HG02943 (cell line): ENCODE measurements at regions not wholly inside any gene's neighbourhood (a gene's known extent, or its start where the extent isn't known, plus 50 kb on each side); places are given as distances from the start of the nearest gene placed in this dataset.
"Not testable (repeated sequence)": the region's sequence is repeated elsewhere in the genome, so short reads cannot be mapped to it uniquely, and the experiment has no call there.

ENCODE experiments used
- ATAC-seq: cut with Tn5 transposase; IDR thresholded peaks from one replicate; pipeline ENCODE4 v1.9.1; 2021; ENCODE audit warnings: mild to moderate bottlenecking, low read depth, moderate library complexity; ENCODE audit not compliant: unreplicated experiment

- not testable (repeated sequence) for ATAC-seq
These were observed 170.1 kb downstream of the MEX3B start for GRCh38 chr15:81875717-81876116.

GRCh38 chr15:81870746-81871106 lies 175.1 kb downstream of the MEX3B start:
- ATAC-seq = not testable (repeated sequence)

GRCh38 chr15:81870062-81870745 lies 175.6 kb downstream of the MEX3B start:
- not testable (repeated sequence) for ATAC-seq

GRCh38 chr15:81869161-81869954 lies 176.5 kb downstream of the MEX3B start:
- no peak for ATAC-seq

GRCh38 chr15:81865850-81866537 lies 179.8 kb downstream of the MEX3B start:
- peak; percentile 95 for ATAC-seq

GRCh38 chr15:81863162-81863561 lies 182.7 kb downstream of the MEX3B start:
- no peak for ATAC-seq

GRCh38 chr15:81859737-81860516 lies 185.9 kb downstream of the MEX3B start:
- no peak for ATAC-seq

GRCh38 chr15:81858586-81858985 lies 187.2 kb downstream of the MEX3B start:
- ATAC-seq = no peak

- ATAC-seq = no peak
These were observed 187.7 kb downstream of the MEX3B start for GRCh38 chr15:81858136-81858535.

GRCh38 chr15:81856634-81857026 lies 189.2 kb downstream of the MEX3B start:
- ATAC-seq = no peak

GRCh38 chr15:81856001-81856633 lies 189.7 kb downstream of the MEX3B start:
- ATAC-seq = no peak

GRCh38 chr15:81853150-81853748 lies 192.6 kb downstream of the MEX3B start:
- ATAC-seq = no peak

- no peak for ATAC-seq
These were observed 193.2 kb downstream of the MEX3B start for GRCh38 chr15:81852411-81853149.

- no peak for ATAC-seq
These were observed 194.1 kb downstream of the MEX3B start for GRCh38 chr15:81851757-81852156.

GRCh38 chr15:81851325-81851724 lies 194.5 kb downstream of the MEX3B start:
- ATAC-seq = no peak

- ATAC-seq = no peak
These were observed 196.5 kb downstream of the MEX3B start for GRCh38 chr15:81849289-81849688.

GRCh38 chr15:81848701-81849100 lies 197.1 kb downstream of the MEX3B start:
- no peak for ATAC-seq

GRCh38 chr15:81843757-81844407 lies 201.9 kb downstream of the MEX3B start:
- no peak for ATAC-seq

- ATAC-seq = no peak
These were observed 202.6 kb downstream of the MEX3B start for GRCh38 chr15:81843226-81843625.
